M059J (cell line): ENCODE measurements at regions not wholly inside any gene's neighbourhood (a gene's known extent, or its start where the extent isn't known, plus 50 kb on each side); places are given as distances from the start of the nearest gene placed in this dataset.
A peak's percentile ranks its signal among the peaks of the same experiment; 100 is the strongest.
"Not testable (repeated sequence)": the region's sequence is repeated elsewhere in the genome, so short reads cannot be mapped to it uniquely, and the experiment has no call there.

Experiments used
- DNase-seq: peaks from one replicate; pipeline ENCODE4 v3.0.0-alpha.2; 2012; ENCODE audit warnings: low read depth

DNA sequence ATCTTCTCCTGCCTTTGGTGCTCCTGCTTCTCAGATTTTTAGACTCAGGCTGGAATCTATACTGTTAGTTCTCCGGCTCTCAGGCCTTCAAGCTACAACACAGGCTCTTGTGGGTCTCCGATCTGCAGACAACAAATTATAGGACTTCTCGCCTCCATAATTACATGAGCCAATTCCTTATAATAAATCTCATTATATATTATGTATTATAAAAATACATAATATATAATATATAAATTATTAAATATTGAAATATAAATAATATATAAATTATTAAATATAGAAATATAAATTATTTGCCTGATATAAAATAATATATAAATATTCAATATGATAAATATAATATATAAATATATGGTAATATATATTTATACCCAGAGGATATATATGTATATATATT, 1214.0 kb downstream of the ROBO2 start:
- DNase-seq = no peak

DNA sequence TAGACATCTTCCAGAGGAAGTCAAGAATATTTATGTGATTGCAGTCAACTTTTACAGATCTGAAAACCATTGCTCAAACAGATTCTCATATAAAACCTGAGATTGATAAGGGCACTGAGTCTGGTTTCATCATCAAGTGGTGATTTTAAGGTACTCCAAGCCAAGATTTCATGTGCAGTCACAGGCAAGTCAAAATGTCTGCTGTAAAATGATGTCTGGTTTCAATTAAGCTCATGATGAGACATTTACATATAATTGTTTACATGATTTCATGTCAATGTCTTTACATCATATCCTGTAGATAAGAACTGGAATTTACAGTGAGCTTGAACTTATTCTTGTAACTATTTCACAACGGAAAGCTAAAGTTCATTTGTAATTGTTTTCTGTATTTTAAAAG, 1215.5 kb downstream of the ROBO2 start:
- peak; percentile 7 for DNase-seq

DNA sequence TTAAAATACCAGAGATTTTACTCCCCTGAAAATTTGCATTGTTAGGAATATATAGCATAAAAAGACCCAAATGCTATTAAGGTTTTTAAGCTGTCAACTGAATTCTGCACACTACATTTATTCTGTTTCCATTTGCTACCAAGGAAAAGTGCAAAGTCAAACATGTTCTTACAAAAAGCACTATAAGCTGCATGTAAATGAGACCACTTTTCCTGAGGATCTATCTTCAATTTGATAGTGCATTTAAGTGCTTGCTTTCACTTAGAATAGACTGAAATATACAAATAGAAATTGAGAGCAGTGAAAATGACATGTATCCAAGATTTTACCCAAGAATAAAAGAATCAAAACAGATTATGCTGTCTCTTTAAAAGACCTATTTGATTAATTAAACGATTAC, 1216.2 kb downstream of the ROBO2 start:
- DNase-seq = no peak

DNA sequence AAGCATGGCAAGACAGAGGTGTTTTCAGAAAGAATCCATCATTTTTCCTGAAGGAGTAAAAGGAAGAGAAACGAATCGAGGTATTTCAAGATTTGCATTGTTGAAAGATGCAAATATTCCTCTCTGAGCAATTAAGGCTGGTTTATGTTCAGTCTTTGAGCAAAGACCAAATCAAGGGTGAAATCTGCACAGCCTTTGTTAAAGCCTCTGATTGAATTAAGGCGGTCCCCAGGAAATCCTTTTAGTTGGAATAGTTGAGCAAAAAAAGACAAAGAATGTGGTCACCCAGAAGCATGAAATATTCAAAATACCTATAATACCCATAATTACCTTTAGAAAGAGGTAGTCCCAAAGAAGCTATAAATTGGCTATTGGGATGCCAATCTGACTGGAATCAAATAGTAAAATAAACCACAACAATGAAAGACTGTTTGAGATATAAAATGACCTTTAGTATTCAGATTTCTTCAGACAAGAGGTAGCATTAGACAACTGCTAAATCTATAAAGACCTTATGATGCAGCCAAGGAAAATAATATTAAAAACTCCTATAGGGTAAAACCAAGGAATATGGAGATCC, 1218.1 kb downstream of the ROBO2 start:
- no peak for DNase-seq

DNA sequence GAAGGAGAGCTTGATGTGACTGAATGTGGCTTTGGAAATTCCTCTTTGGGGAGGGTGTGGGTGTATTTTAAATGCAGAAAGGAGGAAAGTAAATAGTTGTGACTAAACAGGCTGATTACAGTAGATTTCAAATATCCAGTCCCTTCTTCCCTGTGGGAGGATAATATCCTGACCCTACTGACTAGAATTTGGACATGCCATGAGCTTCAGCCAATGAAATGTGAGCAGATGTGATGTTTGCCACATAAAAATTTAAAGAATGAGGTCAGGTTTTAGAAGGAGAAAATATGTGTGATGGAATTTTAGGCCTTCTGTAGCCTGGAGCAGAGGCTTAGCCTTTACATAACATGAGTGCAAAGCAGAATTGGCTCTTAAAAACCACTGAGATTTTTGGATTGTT, 1218.9 kb downstream of the ROBO2 start:
- peak; percentile 48 for DNase-seq

DNA sequence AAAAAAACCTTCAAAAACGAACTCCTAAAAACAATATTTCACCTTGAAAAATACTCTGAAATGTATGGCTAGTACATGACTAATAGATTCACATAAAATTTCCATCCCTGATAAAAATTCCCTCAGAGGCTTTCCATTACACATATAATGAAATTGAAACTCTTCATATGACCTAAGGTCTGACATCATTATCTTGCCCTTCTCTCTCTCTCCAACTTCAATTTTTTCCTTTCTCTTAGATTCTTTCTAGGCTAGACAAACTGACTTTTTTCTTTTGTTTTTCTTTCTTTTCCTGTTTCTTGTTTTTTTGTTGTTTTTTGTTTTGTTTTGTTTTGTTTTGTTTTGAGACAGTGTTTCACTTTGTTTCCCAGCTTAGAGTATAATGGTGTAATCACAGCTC, 1220.5 kb downstream of the ROBO2 start:
- no peak for DNase-seq

DNA sequence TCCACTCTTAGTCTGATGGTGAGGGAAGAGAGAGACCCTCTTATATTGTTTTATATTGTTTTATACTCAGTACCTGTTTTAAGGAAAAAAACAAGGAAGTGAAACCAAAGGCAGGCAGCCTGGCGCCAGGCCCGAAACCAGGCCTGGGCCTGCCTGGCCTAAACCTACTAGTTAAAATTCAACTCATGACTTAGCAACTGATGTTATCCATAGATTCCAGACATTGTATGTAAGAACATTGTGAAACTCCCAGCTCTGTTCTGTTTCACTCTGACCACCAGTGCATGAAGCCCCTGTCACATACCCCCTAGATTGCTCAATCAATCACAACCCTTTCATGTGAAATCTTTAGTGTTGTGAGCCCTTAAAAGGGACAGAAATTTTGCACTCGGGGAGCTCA, 1226.7 kb downstream of the ROBO2 start:
- not testable (repeated sequence) for DNase-seq

DNA sequence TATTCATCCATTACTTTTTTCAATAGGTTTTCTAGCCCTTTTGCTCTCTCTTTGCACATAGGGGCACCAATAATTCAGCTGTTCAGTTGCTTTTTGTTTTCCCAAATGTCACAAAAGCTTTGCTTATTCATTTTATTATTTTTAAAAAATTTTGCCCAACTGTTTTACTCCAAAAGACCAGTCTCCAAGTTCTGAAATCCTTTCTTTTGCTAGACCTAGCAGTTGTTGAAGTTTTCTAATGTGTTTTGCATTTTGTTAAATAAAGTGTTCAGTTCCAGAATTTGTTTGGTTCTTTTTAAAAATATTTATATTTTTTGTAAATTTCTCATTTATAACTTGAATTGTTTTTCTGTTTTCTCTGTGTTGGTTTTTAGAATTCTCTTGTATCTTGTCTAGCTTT, 1227.3 kb downstream of the ROBO2 start:
- DNase-seq = no peak

DNA sequence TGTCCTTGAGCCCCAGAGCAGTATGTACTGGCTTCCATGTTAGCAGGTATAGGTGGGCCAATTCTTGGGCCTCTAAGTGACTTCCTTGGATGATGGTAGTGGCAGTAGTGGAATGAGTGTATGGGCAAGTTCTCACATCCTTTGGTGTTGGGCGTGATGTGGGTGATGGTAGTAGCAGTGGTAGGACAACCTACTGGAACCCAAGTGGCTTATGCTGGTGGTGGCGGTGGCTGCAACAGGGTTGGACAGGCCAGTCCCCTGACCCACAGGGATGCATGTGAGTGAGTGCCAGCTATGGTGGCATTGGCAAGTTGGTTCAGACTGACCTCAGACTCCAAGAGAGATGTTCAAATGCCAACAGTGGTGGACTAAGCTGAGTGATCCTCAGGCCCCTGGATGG, 1228.2 kb downstream of the ROBO2 start:
- no peak for DNase-seq

DNA sequence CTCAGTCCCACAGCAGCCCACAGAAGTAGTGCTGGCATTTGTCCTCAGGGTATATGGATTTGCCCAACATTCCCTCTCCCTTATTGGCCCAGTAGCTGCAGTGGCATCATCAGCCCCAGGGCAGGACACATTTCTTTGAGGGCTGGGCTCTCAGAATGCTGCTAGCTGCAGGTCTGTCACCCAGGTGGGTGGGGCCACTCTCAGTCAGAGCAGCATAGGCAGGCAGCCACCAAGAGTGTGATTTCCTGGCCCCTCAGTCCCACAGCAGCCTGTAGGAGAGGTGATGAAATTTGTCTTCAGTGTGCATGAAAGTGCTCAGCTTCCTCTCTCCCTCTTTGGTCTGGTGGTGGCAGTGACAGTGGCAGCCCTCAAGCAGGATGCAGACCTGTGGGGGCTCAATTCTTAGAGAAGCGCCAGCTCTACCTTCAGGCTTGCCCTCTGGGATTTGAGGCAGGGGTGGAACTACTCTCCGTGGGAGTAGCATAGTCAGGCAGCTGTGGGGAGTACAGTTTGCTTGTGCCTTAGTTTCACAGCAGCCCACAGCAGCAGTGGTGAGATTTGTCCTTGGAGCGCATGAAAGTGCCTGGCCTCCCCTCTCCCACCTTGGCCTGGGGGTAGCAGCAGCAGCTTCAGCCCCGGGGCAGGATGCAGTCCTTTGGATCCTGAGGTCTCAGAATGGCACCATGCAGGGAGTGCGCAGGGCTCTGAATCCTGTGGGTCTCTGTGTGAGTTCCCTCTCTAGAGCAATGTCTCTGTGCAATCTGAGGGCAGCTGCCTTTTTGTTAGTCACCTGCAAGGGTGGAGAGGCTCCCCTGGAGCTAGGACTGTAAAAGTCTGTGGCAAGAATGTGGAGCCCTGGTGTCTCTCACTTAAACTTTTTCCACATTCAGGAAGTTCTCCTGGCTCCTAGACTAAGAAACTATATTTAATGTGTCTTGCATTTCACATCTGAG, 1229.1 kb downstream of the ROBO2 start:
- DNase-seq = no peak

DNA sequence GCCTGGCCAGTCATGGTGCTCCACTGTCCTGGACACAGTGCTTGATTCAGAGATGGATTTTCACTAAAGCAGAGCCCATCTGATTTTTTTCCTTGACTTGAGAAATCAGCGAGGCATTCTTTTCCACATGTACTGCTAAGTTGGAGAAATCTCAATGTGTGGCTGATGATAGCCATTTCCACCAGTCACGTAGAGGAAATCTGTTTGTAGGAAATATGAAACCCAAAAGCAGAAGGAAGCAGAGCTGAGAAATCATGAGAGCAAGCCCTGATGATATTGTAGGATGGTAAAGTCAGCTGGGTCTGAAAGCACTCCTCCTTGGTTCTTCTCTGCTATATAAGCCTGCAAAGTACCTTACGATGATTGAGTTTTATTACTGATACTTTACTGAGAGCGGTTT, 1233.4 kb downstream of the ROBO2 start:
- no peak for DNase-seq

DNA sequence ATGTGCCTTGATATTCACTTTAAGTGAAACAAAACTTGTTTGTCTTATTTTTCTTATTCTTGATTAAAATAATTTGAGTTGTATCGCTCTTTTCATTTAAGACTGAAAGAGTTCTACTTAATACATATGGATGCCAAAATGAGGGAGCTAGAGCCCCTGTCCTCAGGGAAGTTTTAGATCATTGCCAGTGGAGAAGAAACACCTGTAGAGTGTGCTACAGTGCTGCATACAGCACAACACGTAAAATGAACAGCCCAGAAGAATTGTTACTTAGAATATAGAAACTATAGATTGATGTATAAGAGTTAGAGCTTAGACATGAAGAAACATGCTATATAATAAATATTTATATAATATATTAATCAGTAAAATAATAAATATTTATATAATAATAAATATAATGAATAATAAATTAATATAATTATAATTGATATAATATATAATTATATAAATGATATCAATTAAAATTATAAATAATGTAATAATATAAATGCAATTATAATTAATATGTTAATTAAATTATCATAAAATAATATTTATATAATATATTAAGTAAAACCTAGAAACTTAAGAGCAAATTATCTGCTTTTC, 1234.7 kb downstream of the ROBO2 start:
- DNase-seq = no peak

DNA sequence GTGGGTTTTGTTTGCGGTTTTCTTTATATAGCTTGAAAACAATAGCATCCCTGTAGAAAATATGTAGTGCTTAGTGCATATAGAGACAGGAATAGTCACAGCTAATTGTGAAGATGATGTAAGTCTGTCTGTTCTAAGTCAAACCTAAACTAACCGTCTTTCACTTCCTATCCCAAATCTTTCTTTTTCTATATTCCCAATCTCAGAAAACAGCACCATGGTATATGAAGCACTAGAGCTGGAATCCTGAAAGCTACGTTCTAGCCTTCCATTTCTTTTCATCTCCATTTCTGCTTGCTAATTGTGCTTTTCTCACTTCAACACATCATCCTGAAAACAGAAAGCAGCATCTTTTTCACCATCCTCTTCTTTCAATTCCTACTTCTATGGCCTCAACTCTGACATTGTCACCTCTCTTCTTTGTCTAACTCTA, 1235.5 kb downstream of the ROBO2 start:
- DNase-seq = no peak

DNA sequence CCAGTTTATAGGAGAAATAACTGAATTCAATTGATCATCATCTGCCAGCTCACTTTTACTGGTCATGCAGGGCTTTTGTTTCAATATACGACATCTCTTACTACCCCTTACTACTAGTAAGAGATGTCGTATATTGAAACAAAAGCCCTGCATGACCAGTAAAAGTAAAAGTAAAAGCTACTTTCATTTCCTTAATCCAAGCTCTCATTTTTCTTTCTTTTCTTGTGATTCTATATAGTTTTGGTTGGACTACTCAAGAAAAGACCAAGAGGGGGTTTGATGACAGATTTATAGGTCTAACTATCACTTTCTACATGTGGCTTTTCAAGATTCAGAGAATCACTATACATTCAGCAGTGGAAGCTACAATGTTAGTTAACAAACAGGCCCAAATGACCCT, 1237.3 kb downstream of the ROBO2 start:
- DNase-seq = no peak

DNA sequence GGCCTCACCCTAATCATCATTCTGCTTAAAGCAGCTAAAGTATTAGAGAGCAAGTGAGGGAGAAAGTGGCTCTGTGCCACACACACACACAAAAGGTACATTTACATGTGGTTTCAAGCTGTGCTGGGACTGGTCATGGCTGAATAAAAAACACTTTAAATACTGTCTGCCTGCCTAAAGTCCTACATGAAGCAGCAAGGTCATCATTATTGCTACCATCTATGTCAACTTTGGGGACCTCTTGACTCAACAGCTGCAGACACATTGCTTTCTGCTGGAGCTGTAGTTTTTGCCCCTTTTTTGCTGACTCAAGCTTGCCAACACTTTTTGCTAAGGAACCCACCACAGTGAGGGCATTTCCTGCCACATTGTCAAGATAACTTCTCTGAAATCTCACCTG, 1237.9 kb downstream of the ROBO2 start:
- no peak for DNase-seq

DNA sequence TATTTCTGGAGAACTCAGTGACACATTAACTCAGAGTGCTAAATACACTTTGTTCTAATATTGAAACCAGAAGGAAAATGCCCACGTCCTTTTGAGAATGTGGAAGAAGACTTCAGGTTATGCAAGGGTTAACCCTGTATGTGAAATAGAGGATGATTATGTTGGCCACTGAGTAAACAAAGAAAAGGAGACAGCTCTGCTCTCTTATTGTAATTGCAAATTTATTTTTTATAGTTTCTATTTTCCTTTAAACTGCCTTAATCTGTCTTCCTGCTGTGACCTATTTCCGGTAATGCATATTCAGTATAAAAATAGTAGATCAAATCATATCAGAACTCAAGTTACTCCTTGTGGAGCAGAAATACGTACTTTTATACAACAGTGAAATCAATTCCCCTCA, 1239.2 kb downstream of the ROBO2 start:
- DNase-seq = no peak

DNA sequence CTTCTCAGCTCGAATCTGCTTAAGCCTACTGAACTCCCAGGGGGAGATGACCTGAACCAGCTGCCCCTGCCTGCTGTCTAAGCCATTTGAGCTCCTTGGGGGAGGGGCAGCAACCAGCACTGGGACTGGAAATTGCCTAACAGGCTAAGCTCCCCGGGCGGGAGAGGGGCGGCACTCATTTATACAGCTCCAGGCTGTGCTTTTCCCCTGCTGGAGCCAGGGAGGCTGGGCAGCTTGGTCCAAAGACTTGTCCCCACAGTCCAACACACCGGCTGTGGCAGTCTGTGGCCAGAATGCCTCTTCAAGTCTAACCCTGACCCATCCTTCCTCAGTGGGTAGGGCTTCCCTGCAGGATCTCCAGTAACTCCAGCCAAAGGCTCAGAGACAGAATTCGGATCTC, 1241.5 kb downstream of the ROBO2 start:
- no peak for DNase-seq

DNA sequence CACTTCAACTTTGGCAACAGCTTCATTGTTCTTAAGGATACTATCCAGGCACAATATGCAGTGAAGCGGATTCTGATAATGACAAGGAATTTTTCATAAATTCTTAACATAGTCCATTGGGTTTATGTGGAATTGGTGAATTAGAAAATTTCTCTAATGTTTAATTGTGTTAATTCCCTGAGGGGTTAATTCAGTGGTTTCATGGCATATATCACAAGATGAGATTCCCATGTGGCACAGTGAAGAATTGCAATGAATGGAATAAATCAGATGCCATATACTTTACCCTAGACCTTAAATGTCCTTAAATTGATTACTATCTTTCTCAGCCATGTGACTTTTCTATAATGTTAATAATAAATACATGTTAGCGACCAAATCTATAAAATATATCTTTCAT, 1244.1 kb downstream of the ROBO2 start:
- no peak for DNase-seq

DNA sequence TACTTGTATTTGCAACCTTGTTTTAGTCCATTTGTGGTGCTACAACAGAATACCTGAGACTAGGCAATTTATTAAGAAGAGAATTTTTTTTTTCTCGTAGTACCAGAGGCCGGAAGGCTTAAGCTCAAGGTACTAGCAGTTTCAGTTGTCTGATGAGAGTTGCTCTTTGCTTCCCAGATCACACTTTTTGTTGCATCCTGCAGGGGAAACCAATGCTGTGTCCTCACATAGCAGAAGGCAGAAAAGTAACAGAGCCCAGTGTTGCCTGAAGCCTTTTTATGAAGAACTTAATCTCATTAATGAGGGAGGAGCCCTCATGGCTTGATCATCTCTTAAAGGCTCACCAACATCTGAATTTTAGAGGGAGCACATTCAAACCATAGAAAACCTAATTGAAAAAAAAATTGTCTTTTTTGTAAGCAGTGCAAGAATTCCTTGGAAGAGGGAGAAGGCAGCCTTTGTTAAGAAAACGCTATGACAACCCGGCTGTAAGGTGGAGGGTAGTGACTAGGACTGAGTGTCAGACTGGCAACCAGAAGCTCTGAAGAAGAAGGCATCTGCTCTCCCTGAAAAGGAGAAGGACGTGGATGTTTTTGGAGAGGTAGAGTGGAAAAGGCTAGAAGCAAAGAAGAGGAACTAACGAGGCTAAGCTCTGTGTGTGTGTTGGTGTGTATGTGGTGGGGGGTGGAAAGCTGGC, 1245.3 kb downstream of the ROBO2 start:
- DNase-seq = no peak

DNA sequence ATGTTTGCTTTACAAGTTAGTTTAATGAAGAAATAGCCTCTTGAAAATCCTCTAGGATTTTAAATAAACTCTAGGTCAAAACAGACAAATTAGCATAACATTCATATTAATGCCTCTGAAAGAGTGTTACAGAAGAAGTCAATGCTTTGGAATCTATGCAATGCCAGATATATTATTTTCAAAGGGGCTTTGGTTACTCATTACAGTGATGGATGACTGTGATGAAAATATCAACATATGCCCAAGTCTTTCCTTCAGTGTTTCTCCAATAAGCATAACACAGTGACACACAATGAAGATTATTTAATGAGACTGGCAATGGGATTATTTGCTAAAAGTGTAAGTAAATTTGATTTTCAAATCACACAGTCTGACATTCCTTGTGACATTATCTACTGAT, 1247.2 kb downstream of the ROBO2 start:
- no peak for DNase-seq

DNA sequence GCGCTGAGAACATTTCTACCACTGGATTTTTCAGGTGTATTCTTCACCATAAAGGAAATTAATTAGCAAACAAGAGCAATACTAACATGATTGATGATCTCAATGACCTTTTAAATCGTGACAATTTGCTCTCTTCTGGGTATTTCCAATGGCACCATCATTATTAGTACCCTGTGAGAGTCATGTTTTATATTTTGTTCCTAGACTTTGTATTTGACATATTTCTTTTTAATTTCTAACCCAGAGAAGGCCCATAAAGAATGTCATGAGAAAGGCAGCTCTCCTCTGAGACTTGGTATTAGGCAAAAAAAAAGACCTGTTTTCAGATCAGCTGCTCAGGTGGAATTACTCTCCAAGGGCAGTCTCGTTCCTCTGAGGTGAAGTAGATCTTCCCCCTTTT, 1253.4 kb downstream of the ROBO2 start:
- no peak for DNase-seq

DNA sequence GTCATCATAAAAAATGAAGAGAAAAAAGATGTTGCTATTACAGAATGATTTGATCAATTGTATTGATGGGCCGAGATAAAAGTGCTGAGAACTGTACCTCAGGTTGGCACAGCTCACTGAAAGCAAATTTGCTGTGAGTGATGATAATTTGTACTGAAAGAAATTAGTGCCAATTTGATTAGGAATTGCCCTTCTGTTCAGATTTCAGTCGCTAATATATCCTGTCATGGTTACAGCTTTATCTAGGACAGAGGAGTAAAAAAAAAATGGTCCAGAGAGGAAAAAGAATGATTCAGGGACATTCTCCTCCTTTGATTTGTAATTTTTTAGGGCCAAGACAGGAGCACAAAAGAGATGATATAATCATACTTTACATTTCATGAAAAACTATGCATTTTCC, 1264.2 kb downstream of the ROBO2 start:
- DNase-seq = no peak

DNA sequence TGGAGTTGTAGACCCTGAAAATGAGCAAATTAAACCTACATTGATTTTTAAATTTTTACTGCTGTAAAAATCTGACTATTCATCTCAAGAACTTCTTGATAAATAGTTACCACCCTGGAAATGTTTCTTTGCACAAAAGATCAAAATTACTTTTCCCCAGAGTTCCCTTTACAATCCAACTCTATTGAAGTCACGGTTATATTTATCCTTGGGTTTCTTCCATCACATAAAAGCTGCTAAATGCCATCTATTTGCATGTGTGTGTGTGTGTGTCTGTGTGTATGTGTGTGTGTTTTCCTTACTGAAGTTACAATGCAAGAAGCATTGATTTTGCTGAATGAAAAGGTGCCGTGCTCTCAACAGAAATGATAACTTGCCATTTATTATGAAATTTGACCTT, 1273.0 kb downstream of the ROBO2 start:
- no peak for DNase-seq
